ENCODE measurements at regions not wholly inside any gene's neighbourhood (a gene's known extent, or its start where the extent isn't known, plus 50 kb on each side); places are given as distances from the start of the nearest gene placed in this dataset.
A peak's percentile ranks its signal among the peaks of the same experiment; 100 is the strongest.

GRCh38 chr3:14590569-14590968 lies 50.4 kb upstream of the GRIP2 start:
- no peak for DNase-seq

DNA sequence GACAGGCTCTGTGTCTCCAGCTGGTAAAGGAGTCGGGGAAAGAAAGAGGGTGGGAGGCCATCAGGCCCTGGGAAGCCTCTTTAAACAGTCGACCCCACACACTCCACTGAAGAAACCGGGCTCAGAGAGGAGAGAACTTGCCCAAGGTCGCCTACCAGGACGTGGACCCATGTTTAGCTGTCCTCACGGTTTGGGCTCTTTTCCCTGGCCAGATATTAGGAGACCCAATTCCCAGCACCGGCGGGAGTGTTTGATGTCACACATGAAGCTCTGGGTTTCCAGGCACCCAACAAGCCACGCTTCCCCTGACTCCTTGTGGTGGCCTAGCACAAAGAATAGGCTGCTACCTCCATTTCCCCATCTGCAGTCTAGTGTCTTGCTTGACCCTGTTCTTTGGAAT lies 52.2 kb upstream of the GRIP2 start:
- no peak for DNase-seq

GRCh38 chr3:14592836-14593235 lies 52.7 kb upstream of the GRIP2 start:
- DNase-seq, result no peak

GRCh38 chr3:14594234-14594633 lies 54.1 kb upstream of the GRIP2 start:
- no peak for DNase-seq

- no peak for DNase-seq
These were observed 55.4 kb upstream of the GRIP2 start for GRCh38 chr3:14595561-14595960.

DNA sequence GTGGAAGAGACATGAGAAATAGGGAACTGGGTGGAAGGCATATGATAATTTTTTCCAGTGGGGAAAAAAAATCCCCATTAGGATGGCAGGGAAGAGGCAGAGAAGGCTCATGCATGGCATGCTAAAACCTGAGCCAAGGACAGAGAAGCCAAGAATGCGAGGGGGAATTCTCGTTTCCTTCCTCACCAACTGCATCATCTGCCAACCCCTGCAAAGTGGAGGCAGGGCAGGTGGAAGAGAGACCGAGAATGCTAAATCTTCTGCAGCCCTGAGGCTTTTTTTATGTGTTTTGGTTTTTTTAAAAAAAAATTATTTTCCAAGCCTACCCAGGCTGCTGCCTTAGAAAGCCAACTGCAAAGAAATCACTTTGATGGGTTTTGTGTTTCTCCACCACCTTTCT lies 54.3 kb upstream of the CCDC174 start:
- DNase-seq, result no peak

DNA sequence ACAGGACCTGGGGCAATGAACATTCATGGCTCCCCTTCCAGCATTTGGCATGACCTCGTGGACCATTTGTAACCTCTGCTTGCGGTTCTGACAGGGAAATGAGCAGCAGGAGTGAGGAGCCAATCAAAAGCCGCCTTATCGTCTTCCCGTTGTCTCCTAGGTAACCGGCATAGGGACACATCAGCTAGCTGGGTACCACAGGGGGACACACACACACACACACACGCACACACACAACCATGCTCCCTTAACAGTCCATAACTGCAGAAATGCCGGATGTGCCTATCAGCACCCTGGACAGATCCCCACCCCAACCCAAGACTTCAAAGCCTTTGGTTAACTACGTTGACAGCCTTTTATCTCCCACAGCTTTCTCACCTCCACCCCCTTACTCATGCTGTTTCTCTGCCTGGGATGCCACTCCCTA lies 53.4 kb upstream of the CCDC174 start:
- peak; percentile 2 for DNase-seq

GRCh38 chr3:14599488-14599887 lies 52.1 kb upstream of the CCDC174 start:
- DNase-seq, result no peak

DNA sequence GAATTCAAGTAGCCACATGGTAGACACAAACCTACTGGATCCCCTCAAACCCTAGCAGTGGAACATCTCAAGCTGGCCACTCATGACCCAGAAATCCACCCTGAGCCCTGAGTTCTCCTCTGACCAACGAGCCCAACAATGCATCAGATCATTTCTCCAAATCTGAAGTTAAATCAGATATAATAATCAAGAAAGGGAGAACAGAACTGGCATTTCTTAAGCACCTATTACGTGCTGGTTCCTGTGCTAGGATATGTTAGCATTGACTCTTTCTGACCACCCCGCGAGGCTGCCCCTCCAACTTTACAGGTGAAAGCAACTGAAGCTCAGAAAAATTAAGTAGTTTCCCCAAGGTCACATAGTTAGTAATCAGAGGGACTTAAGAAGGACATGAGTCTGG lies 51.5 kb upstream of the CCDC174 start:
- no peak for DNase-seq

DNA sequence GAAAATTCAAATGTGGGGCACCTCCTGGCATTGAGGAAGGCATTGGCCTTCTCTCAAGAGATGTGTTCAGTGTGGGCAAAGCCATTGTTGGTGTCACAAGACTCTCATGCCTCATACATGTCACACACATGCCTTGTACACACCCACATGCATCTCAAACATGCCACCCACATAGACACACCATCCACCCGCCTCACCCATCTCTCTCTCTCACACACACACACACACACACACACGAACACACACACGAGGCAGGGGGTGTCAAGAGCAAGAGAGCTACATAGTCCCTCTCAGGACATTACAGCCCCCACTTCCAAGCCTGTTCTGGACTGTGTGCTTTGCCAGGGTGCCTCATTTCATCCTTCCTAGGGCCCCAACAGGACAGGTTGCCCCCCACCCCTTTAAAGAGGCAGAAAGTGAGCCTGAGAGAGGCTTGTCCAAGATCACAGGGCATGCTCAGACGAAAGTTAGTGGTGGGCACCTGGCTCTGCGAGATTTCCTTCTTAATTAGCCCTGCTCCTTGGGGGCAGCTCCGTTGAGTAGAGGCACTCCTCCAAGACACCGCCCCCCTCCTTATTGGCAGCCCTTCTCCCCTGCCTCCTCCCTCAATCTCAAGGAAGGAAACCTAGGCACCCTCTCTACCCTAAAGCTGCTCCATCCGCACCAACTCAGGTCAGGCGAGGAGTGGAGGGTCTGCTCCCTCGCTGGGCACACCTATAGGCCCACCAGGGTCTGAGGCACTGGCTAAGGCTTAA lies 50.5 kb upstream of the CCDC174 start:
- DNase-seq, result no peak

GRCh38 chr3:14601692-14602005 lies 49.9 kb upstream of the CCDC174 start:
- DNase-seq, result no peak

Data from inflammatory macrophage treated with lipopolysaccharide for 4 hours (primary cell).